NT2/D1 (cell line): ENCODE measurements at regions not wholly inside any gene's neighbourhood (a gene's known extent, or its start where the extent isn't known, plus 50 kb on each side); places are given as distances from the start of the nearest gene placed in this dataset.

Experiments used
- YY1 ChIP-seq: IDR thresholded peaks from 2 replicates; pipeline ENCODE4 v1.6.1; 2011; ENCODE audit not compliant: insufficient read length, insufficient read depth
- ZNF274 ChIP-seq: IDR thresholded peaks from 2 replicates; pipeline ENCODE4 v1.6.1; 2011; ENCODE audit warnings: mild to moderate bottlenecking, low read depth, low read length

DNA sequence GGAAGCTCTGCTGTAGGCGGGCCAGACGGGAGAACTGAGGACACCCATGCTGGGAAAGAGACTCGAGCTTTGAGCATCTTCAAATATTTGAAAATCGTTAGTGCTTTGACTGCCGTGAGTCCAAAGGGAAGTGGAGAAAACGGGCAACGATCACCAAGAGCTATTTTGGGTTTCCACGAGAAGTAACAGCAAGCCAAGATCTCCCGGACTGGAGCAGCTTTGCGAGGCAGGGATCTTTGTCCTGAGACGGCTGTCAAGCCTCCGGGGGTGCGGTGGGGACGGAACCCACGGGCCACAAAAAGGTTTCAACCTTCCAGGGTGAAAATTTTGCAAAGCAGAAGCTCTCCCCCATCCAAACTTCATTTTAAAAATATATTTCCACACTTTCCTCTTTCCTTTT lies 195.8 kb downstream of the NDUFA10 start:
- TF ChIP-seq YY1, result no peak
- no peak for TF ChIP-seq ZNF274
